HCT116 (cell line): ENCODE measurements at regions not wholly inside any gene's neighbourhood (a gene's known extent, or its start where the extent isn't known, plus 50 kb on each side); places are given as distances from the start of the nearest gene placed in this dataset.

Experiments used
- ATAC-seq: fragments of 200-7000 bp; cut with Tn5 transposase; 2 replicates; pipeline ENCODE4 v1.9.1; 2020; ENCODE audit warnings: mild to moderate bottlenecking, moderate library complexity
- BruUV-seq: library from RNA; stranded (reverse); fragments of 400-500 nt; replicated peaks from 2 replicates; lab custom pipeline; 2021; lab: Mats Ljungman, UMichigan
- CTCF ChIA-PET: fragments of 300-600 bp; sonication (Branson Sonifier 250); formaldehyde crosslinking; loops from one replicate; lab custom pipeline; 2021; ENCODE audit warnings: antibody characterized with exemption; lab: Charles Lee
- POLR2A ChIA-PET: fragments of 300-600, 350-600 bp; sonication (Branson Sonifier 250); formaldehyde crosslinking; loops from one replicate; lab custom pipeline; 2021; ENCODE audit warnings: antibody characterized with exemption; lab: Charles Lee
- RAD21 ChIA-PET, 2 experiments: fragments of 300-600 bp; sonication (Branson Sonifier 250); formaldehyde crosslinking; loops; one replicate each; lab custom pipeline; 2023; ENCODE audit warnings: low total read pairs in 2 of 2; ENCODE audit not compliant: uncharacterized antibody in 2 of 2, unreplicated experiment in 2 of 2, low non-redundant PET in 1 of 2; lab: Charles Lee
- DNase-seq: peaks from one replicate; pipeline ENCODE4 v3.0.0-alpha.2; 2010; ENCODE audit warnings: low read depth, low spot score
- H2AFZ ChIP-seq: fragments of 200-600 bp; shearing (Covaris generic), sonication (generic); 2 replicates; pipeline ENCODE4 v1.6.1; 2017; ENCODE audit warnings: low read depth, mixed run types, mixed read lengths, antibody characterized with exemption, low read length; ENCODE audit not compliant: poor library complexity, severe bottlenecking
- H3K27ac ChIP-seq: 2 replicates; pipeline ENCODE4 v1.5.1; 2012; ENCODE audit warnings: low read depth, low read length
- H3K27me3 ChIP-seq: fragments of 200-600 bp; sonication (generic); 2 replicates; pipeline ENCODE4 v1.6.1; 2016; ENCODE audit warnings: mixed run types, low read length, mixed read lengths; ENCODE audit not compliant: insufficient read depth
- H3K36me3 ChIP-seq, 2 experiments: fragments of 200-500 bp in 1 of 2; fragments of 200-600 bp in 1 of 2; sonication (Bioruptor generic) in 1 of 2; sonication (generic) in 1 of 2; 2 replicates each; pipeline versions ENCODE4 v1.5.1 to v1.6.1; 2014 to 2016; ENCODE audit warnings: low read length in 2 of 2, inconsistent platforms in 1 of 2, mixed read lengths in 1 of 2, mixed run types in 1 of 2; ENCODE audit not compliant: insufficient read depth in 2 of 2, control insufficient read depth in 1 of 2
- H3K4me1 ChIP-seq, 2 experiments: fragments of 200-600 bp in 1 of 2; sonication (generic) in 1 of 2; 2 replicates each; pipeline versions ENCODE4 v1.5.1 to v1.6.1; 2012 to 2017; ENCODE audit warnings: low read length in 2 of 2, inconsistent platforms in 1 of 2, mild to moderate bottlenecking in 1 of 2, mixed read lengths in 1 of 2, mixed run types in 1 of 2, moderate library complexity in 1 of 2; ENCODE audit not compliant: insufficient read depth in 2 of 2, control insufficient read depth in 1 of 2
- H3K4me2 ChIP-seq: fragments of 200-600 bp; sonication (generic); 2 replicates; pipeline ENCODE4 v1.6.1; 2017; ENCODE audit warnings: mixed run types, low read length, mixed read lengths
- H3K4me3 ChIP-seq, 2 experiments: fragments of 200-600 bp in 1 of 2; sonication (generic) in 1 of 2; replicated peaks in 1 of 2; 2 replicates each; pipeline ENCODE4 v1.5.1; 2011 to 2016; ENCODE audit warnings: low read length in 2 of 2, control low read depth in 1 of 2, low read depth in 1 of 2, mild to moderate bottlenecking in 1 of 2, mixed read lengths in 1 of 2, mixed run types in 1 of 2
- H3K79me2 ChIP-seq: fragments of 200-600 bp; sonication (generic); 2 replicates; pipeline ENCODE4 v1.6.1; 2017; ENCODE audit warnings: mild to moderate bottlenecking, mixed run types, low read length, moderate library complexity, mixed read lengths; ENCODE audit not compliant: insufficient read depth
- H3K9ac ChIP-seq: fragments of 200-600 bp; sonication (generic); 2 replicates; pipeline ENCODE4 v1.6.1; 2016; ENCODE audit warnings: low read length, mixed read lengths
- H3K9me2 ChIP-seq: fragments of 200-600 bp; sonication (generic), shearing (Covaris generic); 2 replicates; pipeline ENCODE4 v1.6.1; 2017; ENCODE audit warnings: mixed run types, mild to moderate bottlenecking, moderate library complexity; ENCODE audit not compliant: insufficient read depth
- H3K9me3 ChIP-seq, 2 experiments: fragments of 200-500 bp in 1 of 2; fragments of 200-600 bp in 1 of 2; sonication (Bioruptor generic) in 1 of 2; sonication (generic) in 1 of 2; 2 replicates each; pipeline ENCODE4 v1.6.1; 2014 to 2017; ENCODE audit warnings: low read length in 2 of 2, mixed read lengths in 2 of 2, inconsistent platforms in 1 of 2, low read depth in 1 of 2, mild to moderate bottlenecking in 1 of 2, mixed run types in 1 of 2, moderate library complexity in 1 of 2; ENCODE audit not compliant: control insufficient read depth in 1 of 2, insufficient read depth in 1 of 2
- H4K20me1 ChIP-seq: fragments of 200-600 bp; sonication (generic), shearing (Covaris generic); 2 replicates; pipeline ENCODE4 v1.6.1; 2017; ENCODE audit warnings: mixed run types, mild to moderate bottlenecking, moderate library complexity; ENCODE audit not compliant: insufficient read depth
- ATF3 ChIP-seq: IDR thresholded peaks from 2 replicates; pipeline ENCODE4 v1.6.1; 2012
- CBX3 ChIP-seq: IDR thresholded peaks from 2 replicates; pipeline ENCODE4 v1.6.1; 2012; ENCODE audit warnings: low read depth
- CEBPB ChIP-seq: IDR thresholded peaks from 2 replicates; pipeline ENCODE4 v1.6.1; 2012; ENCODE audit warnings: low read depth
- CTCF ChIP-seq, 3 experiments: fragments of 200-600 bp in 1 of 3; sonication (generic) in 1 of 3; IDR thresholded peaks in 2 of 3; conservative IDR thresholded peaks in 1 of 3; 2 replicates each; pipeline ENCODE4 v1.5.1; 2012 to 2017; ENCODE audit warnings: low read depth in 2 of 3, low read length in 2 of 3, antibody characterized with exemption in 1 of 3, borderline replicate concordance in 1 of 3, control low read depth in 1 of 3, mild to moderate bottlenecking in 1 of 3, mixed read lengths in 1 of 3, mixed run types in 1 of 3, moderate library complexity in 1 of 3; ENCODE audit not compliant: insufficient read depth in 1 of 3
- EGR1 ChIP-seq: IDR thresholded peaks from 2 replicates; pipeline ENCODE4 v1.6.1; 2012; ENCODE audit warnings: low read depth
- ELF1 ChIP-seq: IDR thresholded peaks from 2 replicates; pipeline ENCODE4 v1.6.1; 2012; ENCODE audit warnings: low read depth, borderline replicate concordance
- EZH2 ChIP-seq: fragments of 200-600 bp; sonication (generic); IDR thresholded peaks from 2 replicates; pipeline ENCODE4 v1.6.1; 2017; ENCODE audit warnings: antibody characterized with exemption, mixed run types
- EZH2phosphoT487 ChIP-seq: fragments of 200-600 bp; IDR thresholded peaks from 2 replicates; pipeline ENCODE4 v1.6.1; 2018; ENCODE audit warnings: antibody characterized with exemption, borderline replicate concordance
- FOSL1 ChIP-seq: IDR thresholded peaks from 2 replicates; pipeline ENCODE4 v1.6.1; 2012; ENCODE audit warnings: low read depth
- JUND ChIP-seq: IDR thresholded peaks from 2 replicates; pipeline ENCODE4 v1.6.1; 2012
- MAX ChIP-seq: IDR thresholded peaks from 2 replicates; pipeline ENCODE4 v1.6.1; 2012
- POLR2A ChIP-seq: IDR thresholded peaks from 2 replicates; pipeline ENCODE4 v1.7.0; 2011; ENCODE audit warnings: borderline replicate concordance; ENCODE audit not compliant: insufficient read depth, insufficient read length; ENCODE audit errors: extremely low read depth
- POLR2AphosphoS5 ChIP-seq: IDR thresholded peaks from 2 replicates; pipeline ENCODE4 v1.6.1; 2011; ENCODE audit warnings: mild to moderate bottlenecking, low read depth, low read length, moderate library complexity
- RAD21 ChIP-seq: IDR thresholded peaks from 2 replicates; pipeline ENCODE4 v1.6.1; 2012; ENCODE audit warnings: low read depth, mild to moderate bottlenecking
- REST ChIP-seq: IDR thresholded peaks from 2 replicates; pipeline ENCODE4 v1.6.1; 2012; ENCODE audit warnings: low read depth
- SIN3A ChIP-seq: IDR thresholded peaks from 2 replicates; pipeline ENCODE4 v1.6.1; 2012; ENCODE audit warnings: low read depth
- SP1 ChIP-seq: IDR thresholded peaks from 2 replicates; pipeline ENCODE4 v1.6.1; 2012; ENCODE audit warnings: low read depth
- SRF ChIP-seq: IDR thresholded peaks from 2 replicates; pipeline ENCODE4 v1.6.1; 2012; ENCODE audit warnings: low read depth
- TCF7L2 ChIP-seq: IDR thresholded peaks from 2 replicates; pipeline ENCODE4 v1.7.0; 2011; ENCODE audit warnings: borderline replicate concordance, inconsistent platforms; ENCODE audit not compliant: insufficient read depth, insufficient read length; ENCODE audit errors: extremely low read depth
- YY1 ChIP-seq: IDR thresholded peaks from 2 replicates; pipeline ENCODE4 v1.6.1; 2011; ENCODE audit warnings: low read length, low read depth, moderate library complexity, mild to moderate bottlenecking; ENCODE audit not compliant: insufficient replicate concordance; ENCODE audit errors: extremely low read depth
- ZFX ChIP-seq: fragments of 450-650 bp; IDR thresholded peaks from 2 replicates; pipeline ENCODE4 v1.6.1; 2017
- ZNF274 ChIP-seq: fragments of 200-500 bp; sonication (Bioruptor generic); IDR thresholded peaks from 2 replicates; pipeline ENCODE4 v1.6.1; 2014; ENCODE audit warnings: mild to moderate bottlenecking, low read depth, low read length, inconsistent platforms
- intact Hi-C: fragments of 100-400 bp; cut with micrococcal nuclease; formaldehyde crosslinking; loops from 2 replicates; pipeline ENCODE4 v1.10.0; 2022

GRCh38 chr17:6279659-6280058, 155.3 kb downstream of the AIPL1 start:
- H3K4me3 ChIP-seq: no peak overlapping the region
- DNase-seq: peak; percentile 56
- BruUV-seq: no TSS peak
- intact Hi-C loops: loop anchor here (1.0 to 10.0 kb wide), 3 partner anchors 134 to 687 kb away; no protein-coding TSS in a partner anchor
- H3K27me3 ChIP-seq: 0 out of 2 replicates have a peak, but pooled peaks cover 20% of the 10 kb centered on the region
- ChIA-PET RAD21 (interaction anchor here in 1 of 2 experiments (0.7 kb wide), 2 partner anchors 486 to 683 kb away, joined by 3 to 5 read pairs; no protein-coding TSS in a partner anchor), POLR2A (no interaction called here), CTCF (interaction anchor here (0.6 to 0.8 kb wide), 3 partner anchors 486 to 904 kb away, joined by 3 to 4 read pairs (median 4); no protein-coding TSS in a partner anchor)
- H3K4me1 ChIP-seq: no peaks in the 10 kb centered on the region
- no peaks in the 10 kb centered on the region for H3K79me2 ChIP-seq
- no peaks in the 10 kb centered on the region for H4K20me1 ChIP-seq
- H3K9me2 ChIP-seq: no peaks in the 10 kb centered on the region
- no peaks in the 10 kb centered on the region for H3K36me3 ChIP-seq
- H3K9ac ChIP-seq: no peak overlapping the region
- H3K9me3 ChIP-seq: no peaks in the 10 kb centered on the region
- H3K27ac ChIP-seq: no peak overlapping the region
- H2AFZ ChIP-seq: no peak overlapping the region
- TF ChIP-seq POLR2A: no peak
- TF ChIP-seq ATF3: no peak
- TF ChIP-seq CBX3: 0 out of 2 replicates have a peak, but pooled peaks have one; percentile 25
- no peak for TF ChIP-seq EZH2
- no peak for TF ChIP-seq MAX
- no peak for TF ChIP-seq YY1
- TF ChIP-seq SIN3A: no peak
- no peak for TF ChIP-seq JUND
- no peak for TF ChIP-seq EZH2phosphoT487
- no peak for TF ChIP-seq EGR1
- no peak for TF ChIP-seq REST
- TF ChIP-seq FOSL1: no peak
- TF ChIP-seq SRF: no peak
- TF ChIP-seq SP1: no peak
- TF ChIP-seq CTCF (IDR thresholded peaks at IDR 0.05 in 2 of 3, conservative IDR thresholded peaks at IDR 0.05 in 1 of 3; ENCODE audit: borderline replicate concordance in 1 of 3, insufficient read depth in 1 of 3, low read depth in 2 of 3, low read length in 2 of 3): peak; percentile 60 to 98 (median 69)
- no peak for TF ChIP-seq ZFX
- no peak for TF ChIP-seq CEBPB
- TF ChIP-seq ELF1: no peak
- TF ChIP-seq ZNF274: no peak
- no peak for TF ChIP-seq TCF7L2
- TF ChIP-seq RAD21: peak; percentile 88
- no peak for TF ChIP-seq POLR2AphosphoS5
- ATAC-seq: peak; percentile 88
- no peak overlapping the region for H3K4me2 ChIP-seq
